ENCODE measurements at regions not wholly inside any gene's neighbourhood (a gene's known extent, or its start where the extent isn't known, plus 50 kb on each side); places are given as distances from the start of the nearest gene placed in this dataset.

DNA sequence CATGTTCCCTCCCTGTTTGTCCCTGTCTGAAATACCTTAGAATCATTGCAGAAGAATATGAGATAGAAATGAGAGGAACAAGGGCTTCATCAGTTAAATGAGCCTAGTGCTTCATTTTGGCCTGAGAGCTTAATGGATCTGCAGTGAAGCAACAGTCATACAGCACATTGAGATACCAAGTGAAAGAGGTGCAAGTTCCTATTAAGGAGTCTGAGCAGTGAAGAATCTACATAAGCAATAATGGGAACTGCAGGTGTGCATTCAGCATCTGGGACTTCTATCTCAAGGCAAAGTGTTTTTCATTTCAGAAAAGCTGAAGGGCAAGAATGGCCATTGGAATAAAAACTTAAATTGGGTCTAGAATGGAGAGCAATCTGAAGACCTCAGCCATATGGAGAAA lies 323.2 kb upstream of the SLC39A10 start:
- Histone ChIP-seq H3K23ac (ENCODE audit: insufficient read length) (no peak overlapping the region), H3K27me3 (replicated peaks in 1 of 4; ENCODE audit: control insufficient read depth in 3 of 4, extremely low read depth in 1 of 4, insufficient read depth in 3 of 4, low read length in 3 of 4) (no peaks in the 10 kb centered on the region), H2BK120ac (replicated peaks; ENCODE audit: low read depth, low read length) (no peak overlapping the region), H3K36me3 (ENCODE audit: control insufficient read depth in 2 of 4, insufficient read depth in 4 of 4, low read length in 3 of 4) (no peaks in the 10 kb centered on the region), H2AFZ (ENCODE audit: low read length) (no peak overlapping the region), H4K8ac (ENCODE audit: extremely low read depth, insufficient read depth, low read length) (no peak overlapping the region), H3K9ac (replicated peaks in 1 of 4; ENCODE audit: extremely low read depth in 1 of 4, low read depth in 3 of 4, low read length in 3 of 4) (no peak overlapping the region), H3K4me3 (ENCODE audit: extremely low read depth in 1 of 4, insufficient read depth in 2 of 4, low read depth in 3 of 4, low read length in 4 of 4) (no peak overlapping the region), H2BK20ac (ENCODE audit: low read length) (no peak overlapping the region), H3K4me2 (ENCODE audit: insufficient read depth in 1 of 2, low read depth in 2 of 2, low read length in 2 of 2) (no peak overlapping the region), H4K91ac (replicated peaks; ENCODE audit: insufficient read length, low read length) (no peak overlapping the region), H3K4ac (replicated peaks; ENCODE audit: insufficient read length, low read depth, low read length) (no peak overlapping the region), H2BK15ac (ENCODE audit: low read length) (no peak overlapping the region), H2BK5ac (ENCODE audit: low read depth, low read length) (no peak overlapping the region), H4K5ac (ENCODE audit: insufficient read length, low read depth, low read length) (no peak overlapping the region), H3K56ac (replicated peaks; ENCODE audit: insufficient read length, low read depth, low read length) (no peak overlapping the region), H3K18ac (ENCODE audit: extremely low read depth, low read length) (no peak overlapping the region), H3K4me1 (replicated peaks in 1 of 4; ENCODE audit: control insufficient read depth in 3 of 4, insufficient read depth in 4 of 4, low read length in 3 of 4) (no peaks in the 10 kb centered on the region), H2BK12ac (ENCODE audit: low read depth, low read length) (no peak overlapping the region; the same call in 1 of the 2 replicates), H3K79me2 (ENCODE audit: control insufficient read depth in 1 of 2, insufficient read depth in 2 of 2, low read length in 2 of 2) (no peaks in the 10 kb centered on the region), H3K9me3 (ENCODE audit: insufficient read depth in 2 of 2, low read depth in 1 of 2, low read length in 1 of 2) (no peaks in the 10 kb centered on the region), H4K20me1 (replicated peaks in 1 of 2; ENCODE audit: control insufficient read depth in 1 of 2, insufficient read depth in 2 of 2, low read length in 2 of 2) (no peaks in the 10 kb centered on the region), H2AK5ac (ENCODE audit: low read depth, low read length) (no peak overlapping the region), H3K79me1 (ENCODE audit: low read depth, low read length) (no peaks in the 10 kb centered on the region), H3K27ac (ENCODE audit: low read depth, low read length) (no peak overlapping the region), H3K14ac (ENCODE audit: insufficient read length) (no peak overlapping the region), H3K23me2 (ENCODE audit: low read depth, low read length) (no peaks in the 10 kb centered on the region; the same call in 1 of the 2 replicates)
- FAIRE-seq = no peak
- POLR2A ChIA-PET (ENCODE audit: partially characterized antibody) = no interaction called here
- CTCF ChIA-PET (ENCODE audit: partially characterized antibody) = no interaction called here
- DNase-seq (ENCODE audit: low read depth in 1 of 2, low spot score in 2 of 2) = no peak
- TF ChIP-seq CHD2 (IDR thresholded peaks at IDR 0.05; ENCODE audit: low read length) = no peak
- no peak for TF ChIP-seq GABPA (IDR thresholded peaks at IDR 0.05; ENCODE audit: borderline replicate concordance, insufficient read depth, low read length)
- no peak for TF ChIP-seq ATF3 (IDR thresholded peaks at IDR 0.05; ENCODE audit: insufficient read depth, low read depth, low read length)
- TF ChIP-seq KDM4A (IDR thresholded peaks at IDR 0.05; ENCODE audit: low read depth, low read length, severe bottlenecking) = no peak
- TF ChIP-seq RNF2 (IDR thresholded peaks at IDR 0.05; ENCODE audit: borderline replicate concordance, low read depth, low read length, missing control alignments, poor library complexity, severe bottlenecking) = no peak
- TF ChIP-seq CREB1 (IDR thresholded peaks at IDR 0.05) = no peak
- no peak for TF ChIP-seq KDM1A (IDR thresholded peaks at IDR 0.05; ENCODE audit: borderline replicate concordance, low read length)
- TF ChIP-seq BACH1 (IDR thresholded peaks at IDR 0.05; ENCODE audit: low read length) = no peak
- TF ChIP-seq SP4 (IDR thresholded peaks at IDR 0.05; ENCODE audit: low read length) = no peak
- no peak for TF ChIP-seq POLR2AphosphoS5 (IDR thresholded peaks at IDR 0.05; ENCODE audit: low read depth, low read length)
- no peak for TF ChIP-seq EGR1 (IDR thresholded peaks at IDR 0.05; ENCODE audit: borderline replicate concordance, low read depth, low read length)
- TF ChIP-seq TBP (IDR thresholded peaks at IDR 0.05; ENCODE audit: low read depth, low read length) = no peak
- no peak for TF ChIP-seq TAF1 (IDR thresholded peaks at IDR 0.05; ENCODE audit: low read depth, low read length)
- no peak for TF ChIP-seq ZNF274 (IDR thresholded peaks at IDR 0.05; ENCODE audit: borderline replicate concordance, extremely low read depth, low read length)
- TF ChIP-seq E2F6 (IDR thresholded peaks at IDR 0.05) = no peak
- no peak for TF ChIP-seq POLR2A (IDR thresholded peaks at IDR 0.05; ENCODE audit: control extremely low read depth in 1 of 2, low read depth in 2 of 2, low read length in 2 of 2)
